Skeletal muscle tissue (tissue), 3 donors: ENCODE measurements at regions not wholly inside any gene's neighbourhood (a gene's known extent, or its start where the extent isn't known, plus 50 kb on each side); places are given as distances from the start of the nearest gene placed in this dataset.
"Not testable (repeated sequence)": the region's sequence is repeated elsewhere in the genome, so short reads cannot be mapped to it uniquely, and the experiment has no call there.

Experiments used
- H3K27ac ChIP-seq: one replicate; pipeline ENCODE4 v1.7.0; 2013; ENCODE audit warnings: mild to moderate bottlenecking, low read depth, low read length, inconsistent platforms
- H3K27me3 ChIP-seq, 3 donors: one replicate each; pipeline ENCODE4 v1.7.0; 2013; ENCODE audit warnings: low read length in 3 of 3; ENCODE audit not compliant: control insufficient read depth in 3 of 3, insufficient read depth in 3 of 3
- H3K36me3 ChIP-seq, 3 donors: one replicate each; pipeline ENCODE4 v1.7.0; 2013; ENCODE audit warnings: low read length in 3 of 3; ENCODE audit not compliant: control insufficient read depth in 3 of 3, insufficient read depth in 3 of 3
- H3K4me1 ChIP-seq, 3 donors: one replicate each; pipeline ENCODE4 v1.7.0; 2013; ENCODE audit warnings: low read length in 3 of 3, mild to moderate bottlenecking in 3 of 3; ENCODE audit not compliant: control insufficient read depth in 3 of 3, insufficient read depth in 3 of 3
- H3K4me3 ChIP-seq, 3 donors: one replicate each; pipeline ENCODE4 v1.7.0; 2013; ENCODE audit warnings: low read length in 3 of 3
- H3K9ac ChIP-seq, 3 donors: one replicate each; pipeline ENCODE4 v1.7.0; 2013; ENCODE audit warnings: low read length in 3 of 3, mild to moderate bottlenecking in 3 of 3, moderate library complexity in 2 of 3, low read depth in 1 of 3
- H3K9me3 ChIP-seq, 3 donors: one replicate each; pipeline ENCODE4 v1.7.0; 2013; ENCODE audit warnings: low read length in 3 of 3; ENCODE audit not compliant: control insufficient read depth in 3 of 3
- donor health status: Osteomylitis.

DNA sequence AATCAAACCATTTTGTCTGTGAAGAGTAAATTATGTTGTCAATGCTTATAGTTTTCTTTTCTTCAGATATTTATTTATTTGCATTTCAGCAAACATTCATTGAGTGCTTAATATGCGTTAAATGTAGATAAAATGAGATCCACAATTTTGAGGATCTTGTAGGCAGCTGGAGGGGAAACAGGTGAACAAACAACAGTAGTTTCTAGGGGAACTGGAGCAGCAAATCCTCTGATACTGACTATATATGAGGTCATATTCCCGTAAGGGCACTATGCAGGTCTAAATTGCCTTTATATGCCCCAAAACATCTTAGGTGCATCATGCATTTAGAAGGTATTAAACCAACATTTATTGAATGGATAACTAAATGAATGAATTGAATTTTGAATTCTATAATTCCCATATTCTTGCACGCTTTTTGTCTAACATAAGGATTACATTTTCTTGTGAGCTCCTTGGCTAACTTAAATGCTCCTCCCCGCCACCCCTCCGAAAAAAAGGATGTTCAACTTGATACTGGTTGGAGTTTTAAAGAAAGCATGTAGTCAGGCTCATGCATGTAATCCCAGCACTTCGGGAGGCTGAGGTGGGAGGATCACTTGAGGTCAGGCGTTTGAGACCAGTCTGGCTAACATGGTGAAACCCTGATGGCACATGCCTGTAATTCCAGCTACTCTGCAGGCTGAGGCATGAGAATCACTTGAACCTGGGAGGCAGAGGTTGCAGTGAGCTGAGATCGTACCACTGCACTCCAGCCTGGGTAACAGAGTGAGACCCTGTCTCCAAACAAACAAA lies 299.8 kb downstream of the TMEM38B start:
- Histone ChIP-seq H3K9ac (no peak overlapping the region), H3K27me3 (no peaks in the 10 kb centered on the region), H3K9me3 (no peaks in the 10 kb centered on the region), H3K4me3 (no peak overlapping the region), H3K36me3 (no peaks in the 10 kb centered on the region), H3K4me1 (no peaks in the 10 kb centered on the region), H3K27ac (no peak overlapping the region)

DNA sequence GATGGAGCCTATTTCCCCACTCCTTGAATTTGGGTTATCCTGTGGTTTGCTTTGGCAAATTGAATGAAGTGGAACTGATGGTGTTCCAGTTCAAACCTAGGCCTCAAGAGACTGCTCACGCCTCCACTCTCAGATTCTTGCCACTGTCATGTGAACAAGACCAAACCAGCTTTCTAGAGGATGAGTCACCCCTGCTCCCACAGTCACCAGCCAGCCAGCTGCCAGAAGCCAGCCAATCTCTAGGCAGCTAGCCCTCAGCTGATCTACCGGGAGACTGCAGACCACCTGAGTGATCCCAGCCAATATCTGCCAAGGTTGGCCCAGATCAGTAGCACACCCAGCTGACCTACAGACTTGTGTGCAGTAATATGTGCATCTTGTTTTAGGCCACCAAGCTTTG lies 300.6 kb downstream of the TMEM38B start:
- Histone ChIP-seq H3K9me3 (no peaks in the 10 kb centered on the region), H3K36me3 (no peaks in the 10 kb centered on the region), H3K4me3 (no peak overlapping the region), H3K4me1 (no peaks in the 10 kb centered on the region), H3K27ac (no peak overlapping the region), H3K27me3 (no peaks in the 10 kb centered on the region), H3K9ac (no peak overlapping the region)

DNA sequence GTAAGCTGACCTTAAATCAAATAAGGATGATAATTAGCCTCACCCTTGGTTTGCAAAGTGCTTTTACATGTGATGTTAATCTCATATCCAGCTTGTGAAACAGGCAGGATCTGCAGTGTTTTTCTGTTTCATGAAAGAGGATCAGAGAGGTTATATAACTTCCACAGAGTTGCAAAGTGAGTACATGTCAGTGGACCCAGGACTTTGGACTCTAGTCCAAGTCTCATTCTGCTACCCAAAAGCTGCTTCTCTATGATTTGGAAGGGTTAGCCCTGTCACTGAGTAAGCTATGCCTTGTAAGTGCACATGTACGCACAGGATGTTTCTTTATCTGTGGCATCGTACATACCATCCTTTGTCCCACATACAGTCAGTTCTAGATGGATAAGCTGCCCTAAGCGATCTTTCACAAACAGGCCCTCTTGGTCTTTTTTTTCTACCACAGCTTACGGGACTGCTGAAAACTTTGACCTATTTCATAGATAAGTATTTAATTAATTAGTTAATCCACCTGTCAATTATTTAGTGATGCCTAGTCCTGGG lies 322.9 kb downstream of the TMEM38B start:
- Histone ChIP-seq H3K4me1 (no peaks in the 10 kb centered on the region), H3K9ac (no peak overlapping the region), H3K36me3 (no peaks in the 10 kb centered on the region), H3K27ac (no peak overlapping the region), H3K27me3 (no peaks in the 10 kb centered on the region), H3K9me3 (no peaks in the 10 kb centered on the region), H3K4me3 (no peak overlapping the region)

DNA sequence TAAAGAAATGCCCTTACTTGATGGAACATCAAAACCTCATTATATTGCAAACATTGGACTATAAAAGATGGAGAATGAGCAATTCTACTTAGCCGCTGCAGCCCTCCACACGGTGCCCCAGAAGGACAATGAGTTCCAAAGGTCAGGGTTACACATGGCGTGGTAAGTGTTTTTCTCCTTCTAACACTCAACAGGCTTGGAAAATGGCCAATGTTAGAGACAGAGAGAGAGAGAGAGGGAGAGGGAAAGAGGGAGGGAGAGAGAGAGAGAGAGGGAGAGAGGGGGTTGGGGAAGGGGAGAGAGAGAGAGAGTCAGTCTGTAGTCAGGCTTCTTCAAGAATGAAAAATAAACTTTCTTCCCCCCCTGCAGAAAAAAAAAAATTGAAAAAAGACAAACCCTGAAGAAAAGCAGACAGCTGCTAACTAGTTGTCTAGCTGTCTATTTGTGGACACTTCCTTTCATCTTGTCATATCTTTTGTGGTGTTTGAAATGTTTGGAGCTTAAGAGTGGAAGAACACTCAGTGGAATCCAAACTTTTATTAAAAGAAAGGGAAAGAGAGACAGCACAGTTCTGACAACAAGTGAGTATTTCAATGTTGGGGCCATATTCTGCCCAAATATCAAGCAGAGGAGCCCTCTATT lies 324.8 kb downstream of the TMEM38B start:
- Histone ChIP-seq H3K27ac (no peak overlapping the region), H3K27me3 (no peaks in the 10 kb centered on the region), H3K4me1 (no peaks in the 10 kb centered on the region), H3K9ac (no peak overlapping the region), H3K36me3 (no peaks in the 10 kb centered on the region), H3K4me3 (no peak overlapping the region), H3K9me3 (no peaks in the 10 kb centered on the region)

DNA sequence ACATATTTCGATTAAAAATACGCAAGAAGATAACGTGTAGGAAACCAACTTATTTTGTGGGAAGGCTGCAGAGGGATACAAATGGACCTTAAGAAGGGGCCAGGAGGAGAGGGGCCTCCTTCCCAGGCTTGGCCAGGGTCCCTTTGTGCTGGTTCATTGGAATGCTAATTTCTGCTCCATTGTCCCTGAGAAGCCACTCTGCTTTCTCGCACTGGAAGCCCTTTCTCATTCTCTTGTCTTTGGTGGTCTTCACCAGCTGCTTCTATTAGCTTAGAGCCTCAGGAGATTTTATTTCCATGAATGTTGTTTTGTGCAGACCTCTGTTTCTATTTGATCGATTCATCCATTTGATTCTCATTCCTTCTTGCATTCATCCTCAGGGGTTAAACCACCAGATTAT lies 325.4 kb downstream of the TMEM38B start:
- no peaks in the 10 kb centered on the region for H3K36me3 ChIP-seq
- H3K4me1 ChIP-seq: no peaks in the 10 kb centered on the region
- no peak overlapping the region for H3K27ac ChIP-seq
- no peaks in the 10 kb centered on the region for H3K27me3 ChIP-seq
- no peak overlapping the region for H3K4me3 ChIP-seq
- H3K9me3 ChIP-seq: no peaks in the 10 kb centered on the region
- no peak overlapping the region for H3K9ac ChIP-seq

DNA sequence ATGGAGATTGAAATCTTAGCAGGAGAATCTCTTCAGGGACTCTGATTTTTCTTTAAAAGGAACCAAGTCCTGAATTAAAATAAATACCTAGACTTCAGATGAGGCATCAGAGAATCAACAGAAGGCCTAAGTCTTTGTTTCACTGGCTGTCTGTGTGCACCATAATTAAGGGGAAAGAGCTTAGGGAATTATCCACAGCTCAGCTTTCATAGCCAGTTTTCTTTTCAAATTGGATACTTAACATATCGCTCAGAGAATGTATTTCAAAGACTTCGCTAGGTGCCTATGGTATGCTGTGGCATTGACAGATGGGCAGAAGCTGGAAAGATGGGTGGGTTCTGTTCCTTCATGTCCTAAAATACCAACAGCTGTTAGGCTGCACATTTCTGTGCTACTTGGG lies 325.8 kb downstream of the TMEM38B start:
- no peaks in the 10 kb centered on the region for H3K9me3 ChIP-seq
- no peaks in the 10 kb centered on the region for H3K27me3 ChIP-seq
- H3K27ac ChIP-seq: no peak overlapping the region
- H3K36me3 ChIP-seq: no peaks in the 10 kb centered on the region
- H3K4me1 ChIP-seq: no peaks in the 10 kb centered on the region
- no peak overlapping the region for H3K9ac ChIP-seq
- no peak overlapping the region for H3K4me3 ChIP-seq

DNA sequence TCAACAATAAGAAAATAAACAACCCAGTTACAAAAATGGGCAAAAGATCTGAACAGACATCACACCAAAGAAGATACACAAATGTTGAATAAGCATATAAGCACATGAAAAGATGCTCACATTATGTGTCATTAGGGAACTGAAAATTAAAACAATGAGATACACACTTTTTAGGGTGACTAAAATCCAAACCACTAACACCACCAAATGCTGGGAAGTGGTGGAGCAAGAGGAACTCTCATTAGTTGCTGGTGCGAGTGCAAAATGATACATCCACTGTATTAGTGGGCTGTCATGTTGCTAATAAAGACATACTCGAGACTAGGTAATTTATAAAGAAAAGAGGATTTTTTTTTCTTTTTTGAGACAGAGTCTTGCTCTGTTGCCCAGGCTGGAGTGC lies 329.1 kb downstream of the TMEM38B start:
- Histone ChIP-seq H3K9me3 (no peaks in the 10 kb centered on the region), H3K9ac (no peak overlapping the region), H3K36me3 (no peaks in the 10 kb centered on the region), H3K27me3 (no peaks in the 10 kb centered on the region), H3K4me3 (no peak overlapping the region), H3K4me1 (no peaks in the 10 kb centered on the region), H3K27ac (no peak overlapping the region)

DNA sequence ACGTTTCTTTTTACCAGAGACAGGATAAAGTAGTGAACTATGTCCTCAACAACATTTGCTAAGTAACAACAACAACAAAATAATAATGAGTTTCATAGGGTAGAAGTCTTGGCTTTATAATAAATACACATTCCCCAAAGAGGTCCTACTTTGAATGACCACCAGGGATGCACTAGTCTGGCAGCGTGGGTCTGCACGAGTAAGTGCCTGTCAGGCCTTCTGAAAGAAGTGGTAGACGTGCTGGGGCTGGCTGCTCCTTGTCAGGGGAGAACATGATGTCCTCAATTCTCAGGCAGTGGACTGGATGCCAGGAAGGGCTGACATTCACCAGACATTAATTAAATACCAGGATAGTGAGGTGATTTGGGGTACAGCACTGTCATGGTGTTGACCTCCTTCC lies 331.1 kb downstream of the TMEM38B start:
- no peaks in the 10 kb centered on the region for H3K4me1 ChIP-seq
- no peaks in the 10 kb centered on the region for H3K27me3 ChIP-seq
- H3K36me3 ChIP-seq: no peaks in the 10 kb centered on the region
- no peak overlapping the region for H3K27ac ChIP-seq
- no peak overlapping the region for H3K9ac ChIP-seq
- H3K4me3 ChIP-seq: no peak overlapping the region
- H3K9me3 ChIP-seq: no peaks in the 10 kb centered on the region

DNA sequence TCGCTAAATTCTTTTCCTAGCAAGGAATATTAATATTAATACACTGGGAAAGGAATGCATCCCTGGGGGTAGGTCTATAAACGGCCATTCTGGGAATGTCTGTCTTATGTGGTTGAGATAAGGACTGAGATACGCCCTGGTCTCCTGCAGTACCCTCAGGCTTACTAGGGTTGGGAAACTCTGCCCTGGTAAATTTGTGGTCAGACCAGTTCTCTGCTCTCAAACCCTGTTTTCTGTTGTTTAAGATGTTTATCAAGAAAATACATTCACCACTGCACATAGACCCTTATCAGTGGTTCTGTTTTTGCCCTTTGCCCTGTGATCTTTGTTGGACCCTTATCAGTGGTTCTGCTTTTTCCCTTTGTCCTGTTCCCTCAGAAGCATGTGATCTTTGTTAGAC lies 335.8 kb downstream of the TMEM38B start:
- H3K9me3 ChIP-seq, H3K36me3 ChIP-seq, H3K27ac ChIP-seq, H3K4me3 ChIP-seq, H3K9ac ChIP-seq, H3K4me1 ChIP-seq, H3K27me3 ChIP-seq: not testable (repeated sequence)

DNA sequence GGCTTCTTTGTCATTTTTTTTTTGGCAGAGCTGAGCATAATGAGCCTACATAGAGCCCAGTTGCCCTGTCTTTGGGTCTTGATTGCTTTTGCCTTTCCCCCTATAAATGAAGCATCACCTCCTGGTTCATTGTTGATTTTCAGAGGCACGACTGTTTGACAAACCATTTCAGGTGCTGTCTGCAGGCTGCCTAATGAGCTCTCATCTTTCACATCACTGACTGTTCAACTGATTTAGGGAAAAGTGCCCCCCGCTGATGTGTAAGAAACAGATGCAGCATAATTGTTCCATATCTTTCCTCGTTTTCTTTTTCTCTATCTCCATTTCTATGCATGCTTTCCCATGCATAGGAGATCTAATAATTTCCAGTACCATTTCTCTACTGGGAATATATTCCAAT lies 338.6 kb downstream of the TMEM38B start:
- Histone ChIP-seq H3K4me1 (no peaks in the 10 kb centered on the region), H3K27ac (no peak overlapping the region), H3K27me3 (no peaks in the 10 kb centered on the region), H3K36me3 (no peaks in the 10 kb centered on the region), H3K4me3 (no peak overlapping the region), H3K9ac (no peak overlapping the region), H3K9me3 (no peaks in the 10 kb centered on the region)
